ENCODE measurements at regions not wholly inside any gene's neighbourhood (a gene's known extent, or its start where the extent isn't known, plus 50 kb on each side); places are given as distances from the start of the nearest gene placed in this dataset.

DNA sequence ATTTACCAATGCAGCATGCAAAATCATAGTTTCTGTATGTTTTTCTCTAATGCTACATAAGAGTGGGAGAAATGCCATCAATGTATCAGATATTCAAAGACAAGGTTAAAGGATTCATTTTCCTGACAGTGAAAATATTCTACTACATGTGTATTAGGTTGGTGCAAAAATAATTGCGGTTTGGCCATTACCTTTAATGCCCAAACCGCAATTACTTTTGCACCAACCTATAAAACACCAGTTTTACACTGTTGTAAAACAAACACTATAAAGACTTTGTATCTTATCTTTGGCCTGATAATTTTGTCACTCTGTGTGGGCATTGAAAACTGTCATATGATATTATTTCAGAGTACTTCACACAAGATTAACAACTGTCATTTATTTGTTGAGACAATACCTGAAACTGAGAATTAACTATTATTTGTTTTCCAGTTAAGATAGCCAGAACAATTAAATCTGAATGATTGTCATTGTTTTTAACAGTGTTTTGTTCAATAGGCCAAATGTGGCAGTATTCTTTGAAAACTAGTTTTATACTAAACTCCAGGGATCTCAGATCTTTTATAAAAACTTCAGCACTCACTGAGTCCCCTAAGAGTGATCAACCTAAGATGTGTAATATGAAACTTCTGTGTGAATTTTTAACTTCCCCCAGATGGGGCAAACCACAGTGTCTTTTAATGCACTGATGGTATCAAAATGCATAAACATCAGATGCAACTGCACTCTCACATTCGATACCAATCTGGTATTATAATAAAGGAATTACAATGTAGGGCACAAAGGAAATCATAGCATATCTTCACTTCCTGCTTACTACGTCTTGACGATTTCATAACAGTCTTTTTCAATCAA is 53.8 kb upstream of the FBN2 start:
- peaks cover 0 to 9% (median 2%) of the 10 kb centered on the region in 7 donors for H3K9me3 Mint-ChIP-seq
- H3K4me3 Mint-ChIP-seq, result no peak overlapping the region
- Histone ChIP-seq H3K4me3 (ENCODE audit: low read depth, low read length) (no peak overlapping the region), H3K27ac (ENCODE audit: insufficient read depth, low read length, poor library complexity, severe bottlenecking) (no peak overlapping the region), H3K36me3 (ENCODE audit: control insufficient read depth, insufficient read depth, low read length) (no peaks in the 10 kb centered on the region), H3K4me1 (ENCODE audit: control insufficient read depth, insufficient read depth, low read length, poor library complexity, severe bottlenecking) (no peaks in the 10 kb centered on the region), H3K27me3 (ENCODE audit: control insufficient read depth, insufficient read depth, low read length) (no peaks in the 10 kb centered on the region), H3K9me3 (ENCODE audit: control insufficient read depth in 2 of 2, low read length in 2 of 2) (no peaks in the 10 kb centered on the region)
- no peak for DNase-seq
- H3K27me3 Mint-ChIP-seq, result no peaks in the 10 kb centered on the region
- H3K27ac Mint-ChIP-seq, result no peak overlapping the region
- no peaks in the 10 kb centered on the region for H3K36me3 Mint-ChIP-seq
- H3K4me1 Mint-ChIP-seq, result no peaks in the 10 kb centered on the region
- ATAC-seq (ENCODE audit: low read depth in 2 of 2), result no peak

- H3K4me1 ChIP-seq (ENCODE audit: control insufficient read depth, insufficient read depth, low read length, poor library complexity, severe bottlenecking), result no peaks in the 10 kb centered on the region
- no peaks in the 10 kb centered on the region for H3K9me3 ChIP-seq (ENCODE audit: control insufficient read depth in 2 of 2, low read length in 2 of 2)
- no peak for DNase-seq
Measured at GRCh38 chr5:128596071-128596470, 58.0 kb upstream of the FBN2 start.

GRCh38 chr5:128597156-128597555 is 59.1 kb upstream of the FBN2 start:
- H3K4me3 Mint-ChIP-seq, result no peak overlapping the region
- no peaks in the 10 kb centered on the region for H3K4me1 Mint-ChIP-seq
- no peak overlapping the region for H3K4me3 ChIP-seq (ENCODE audit: low read depth, low read length)
- H3K27ac ChIP-seq (ENCODE audit: insufficient read depth, low read length, poor library complexity, severe bottlenecking), result no peak overlapping the region
- H3K36me3 ChIP-seq (ENCODE audit: control insufficient read depth, insufficient read depth, low read length), result no peaks in the 10 kb centered on the region
- no peaks in the 10 kb centered on the region for H3K4me1 ChIP-seq (ENCODE audit: control insufficient read depth, insufficient read depth, low read length, poor library complexity, severe bottlenecking)
- H3K9me3 Mint-ChIP-seq, result peaks cover 2 to 14% (median 5%) of the 10 kb centered on the region in 7 donors
- DNase-seq (no peak), ATAC-seq (ENCODE audit: low read depth in 2 of 2) (no peak)
- H3K27me3 Mint-ChIP-seq, result no peaks in the 10 kb centered on the region
- no peaks in the 10 kb centered on the region for H3K36me3 Mint-ChIP-seq
- H3K27ac Mint-ChIP-seq, result no peak overlapping the region
- H3K9me3 ChIP-seq (ENCODE audit: control insufficient read depth in 2 of 2, low read length in 2 of 2), result no peaks in the 10 kb centered on the region
- H3K27me3 ChIP-seq (ENCODE audit: control insufficient read depth, insufficient read depth, low read length), result no peaks in the 10 kb centered on the region

More at GRCh38 chr5:128596071-128596470, 58.0 kb upstream of the FBN2 start:
- Histone ChIP-seq H3K4me3 (ENCODE audit: low read depth, low read length) (no peak overlapping the region), H3K27ac (ENCODE audit: insufficient read depth, low read length, poor library complexity, severe bottlenecking) (no peak overlapping the region), H3K36me3 (ENCODE audit: control insufficient read depth, insufficient read depth, low read length) (no peaks in the 10 kb centered on the region), H3K27me3 (ENCODE audit: control insufficient read depth, insufficient read depth, low read length) (no peaks in the 10 kb centered on the region)
- no peak overlapping the region for H3K27ac Mint-ChIP-seq
- H3K4me1 Mint-ChIP-seq, result no peaks in the 10 kb centered on the region
- no peaks in the 10 kb centered on the region for H3K36me3 Mint-ChIP-seq
- H3K4me3 Mint-ChIP-seq, result no peak overlapping the region
- H3K9me3 Mint-ChIP-seq, result peaks cover 0 to 9% (median 2%) of the 10 kb centered on the region in 7 donors
- H3K27me3 Mint-ChIP-seq, result no peaks in the 10 kb centered on the region
- ATAC-seq (ENCODE audit: low read depth in 2 of 2), result no peak

DNA sequence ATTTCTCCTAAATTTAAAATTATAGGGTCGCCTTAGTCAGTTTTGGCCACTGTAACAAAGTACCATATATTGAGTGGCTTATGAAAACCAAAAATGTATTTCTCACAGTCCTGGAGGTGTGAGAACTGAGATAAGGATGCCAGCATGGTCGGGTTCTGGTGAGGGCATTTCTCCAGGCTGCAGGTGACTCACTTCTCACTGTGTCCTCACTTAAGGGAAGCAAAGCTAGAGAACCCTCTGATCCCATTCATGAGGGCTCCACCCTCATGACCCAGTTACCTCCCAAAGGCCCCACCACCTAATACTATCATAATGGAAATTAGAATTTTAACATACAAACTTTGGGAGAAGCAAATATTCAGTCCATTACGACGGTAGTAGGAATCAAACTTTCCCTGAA is 75.1 kb upstream of the FBN2 start:
- H3K27me3 ChIP-seq (ENCODE audit: control insufficient read depth, insufficient read depth, low read length), result no peaks in the 10 kb centered on the region
- H3K27ac Mint-ChIP-seq, result no peak overlapping the region
- H3K27me3 Mint-ChIP-seq, result no peaks in the 10 kb centered on the region
- H3K9me3 Mint-ChIP-seq, result peaks cover 7 to 16% (median 10%) of the 10 kb centered on the region in 7 donors
- no peaks in the 10 kb centered on the region for H3K4me1 Mint-ChIP-seq
- no peak overlapping the region for H3K27ac ChIP-seq (ENCODE audit: insufficient read depth, low read length, poor library complexity, severe bottlenecking)
- no peak overlapping the region for H3K4me3 ChIP-seq (ENCODE audit: low read depth, low read length)
- DNase-seq, result no peak
- H3K36me3 ChIP-seq (ENCODE audit: control insufficient read depth, insufficient read depth, low read length), result no peaks in the 10 kb centered on the region
- no peaks in the 10 kb centered on the region for H3K4me1 ChIP-seq (ENCODE audit: control insufficient read depth, insufficient read depth, low read length, poor library complexity, severe bottlenecking)
- H3K4me3 Mint-ChIP-seq, result no peak overlapping the region
- no peak for ATAC-seq (ENCODE audit: low read depth in 2 of 2)
- peaks cover 3% of the 10 kb centered on the region for H3K36me3 Mint-ChIP-seq
- peaks cover 0 to 3% of the 10 kb centered on the region in 2 experiments for H3K9me3 ChIP-seq (ENCODE audit: control insufficient read depth in 2 of 2, low read length in 2 of 2)

DNA sequence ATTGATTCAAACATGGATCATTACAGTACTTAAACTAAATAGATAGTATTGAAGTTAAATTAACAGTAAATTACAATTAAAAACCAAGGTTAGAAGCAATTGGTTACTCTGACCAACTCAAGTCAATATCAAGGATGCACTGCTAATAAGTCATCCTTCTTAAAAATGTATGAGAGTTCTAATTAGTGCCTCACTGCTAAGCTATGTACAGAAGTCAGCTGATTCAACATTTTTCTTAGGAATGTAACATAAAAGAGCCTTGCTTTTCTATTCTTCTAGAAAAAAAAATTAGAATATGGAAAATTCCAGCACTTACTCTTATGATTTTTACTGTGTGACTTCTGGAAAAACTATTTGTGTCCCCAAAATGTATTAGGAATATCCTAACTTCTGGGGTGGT is 75.7 kb upstream of the FBN2 start:
- Mint-ChIP-seq H3K4me1 (no peaks in the 10 kb centered on the region), H3K36me3 (peaks cover 3% of the 10 kb centered on the region), H3K9me3 (peaks cover 5 to 15% (median 9%) of the 10 kb centered on the region in 7 donors), H3K27me3 (no peaks in the 10 kb centered on the region), H3K27ac (no peak overlapping the region), H3K4me3 (no peak overlapping the region)
- Histone ChIP-seq H3K27me3 (ENCODE audit: control insufficient read depth, insufficient read depth, low read length) (no peaks in the 10 kb centered on the region), H3K9me3 (ENCODE audit: control insufficient read depth in 2 of 2, low read length in 2 of 2) (peaks cover 0 to 3% of the 10 kb centered on the region in 2 experiments), H3K4me1 (ENCODE audit: control insufficient read depth, insufficient read depth, low read length, poor library complexity, severe bottlenecking) (no peaks in the 10 kb centered on the region), H3K36me3 (ENCODE audit: control insufficient read depth, insufficient read depth, low read length) (no peaks in the 10 kb centered on the region), H3K4me3 (ENCODE audit: low read depth, low read length) (no peak overlapping the region), H3K27ac (ENCODE audit: insufficient read depth, low read length, poor library complexity, severe bottlenecking) (no peak overlapping the region)
- no peak for ATAC-seq (ENCODE audit: low read depth in 2 of 2)
- DNase-seq, result no peak

- no peaks in the 10 kb centered on the region for H3K4me1 Mint-ChIP-seq
- H3K9me3 ChIP-seq (ENCODE audit: control insufficient read depth in 2 of 2, low read length in 2 of 2), result no peaks in the 10 kb centered on the region
- H3K4me3 ChIP-seq (ENCODE audit: low read depth, low read length), result no peak overlapping the region
- no peak overlapping the region for H3K27ac ChIP-seq (ENCODE audit: insufficient read depth, low read length, poor library complexity, severe bottlenecking)
- DNase-seq (no peak), ATAC-seq (ENCODE audit: low read depth in 2 of 2) (no peak)
- H3K27me3 Mint-ChIP-seq, result no peaks in the 10 kb centered on the region
- H3K27ac Mint-ChIP-seq, result no peak overlapping the region
- H3K36me3 ChIP-seq (ENCODE audit: control insufficient read depth, insufficient read depth, low read length), result no peaks in the 10 kb centered on the region
- no peak overlapping the region for H3K4me3 Mint-ChIP-seq
- peaks cover 0 to 7% (median 4%) of the 10 kb centered on the region in 7 donors for H3K9me3 Mint-ChIP-seq
- H3K36me3 Mint-ChIP-seq, result no peaks in the 10 kb centered on the region
- H3K27me3 ChIP-seq (ENCODE audit: control insufficient read depth, insufficient read depth, low read length), result no peaks in the 10 kb centered on the region
- no peaks in the 10 kb centered on the region for H3K4me1 ChIP-seq (ENCODE audit: control insufficient read depth, insufficient read depth, low read length, poor library complexity, severe bottlenecking)
Measured at GRCh38 chr5:128615578-128615977, 77.5 kb upstream of the FBN2 start.

DNA sequence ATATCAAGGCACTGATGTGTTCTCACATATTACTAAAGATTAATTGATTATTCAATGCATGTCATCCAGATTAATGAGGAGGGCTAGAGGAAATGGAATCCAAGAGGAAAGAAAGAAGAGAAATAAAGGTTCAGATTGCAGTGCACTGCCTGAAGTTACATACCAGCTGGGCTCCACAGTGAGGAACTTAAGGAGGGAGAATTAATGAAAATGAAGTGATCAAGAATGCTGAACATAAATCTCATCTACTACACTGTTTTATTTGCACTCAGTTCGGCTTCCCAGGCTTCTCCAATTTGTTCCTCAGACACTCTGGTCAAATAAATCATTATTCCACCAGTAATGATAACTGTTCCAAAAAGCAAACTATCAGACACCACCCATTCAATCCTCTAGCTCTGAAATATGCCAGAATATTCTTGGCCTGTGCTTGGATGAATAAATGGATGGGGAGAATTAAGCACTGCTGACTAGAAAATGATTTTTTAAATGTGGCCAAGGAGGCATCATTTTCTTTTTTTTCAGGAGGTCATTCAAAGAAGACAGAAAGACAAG is 88.6 kb upstream of the FBN2 start:
- Mint-ChIP-seq H3K4me1 (no peaks in the 10 kb centered on the region), H3K27me3 (no peaks in the 10 kb centered on the region), H3K9me3 (peaks cover 0 to 6% (median 2%) of the 10 kb centered on the region in 7 donors), H3K4me3 (no peak overlapping the region), H3K36me3 (no peaks in the 10 kb centered on the region), H3K27ac (peak overlapping the region in 1 of 3 donors; percentile 35)
- Histone ChIP-seq H3K9me3 (ENCODE audit: control insufficient read depth in 2 of 2, low read length in 2 of 2) (no peaks in the 10 kb centered on the region), H3K4me1 (ENCODE audit: control insufficient read depth, insufficient read depth, low read length, poor library complexity, severe bottlenecking) (no peaks in the 10 kb centered on the region), H3K4me3 (ENCODE audit: low read depth, low read length) (no peak overlapping the region), H3K27ac (ENCODE audit: insufficient read depth, low read length, poor library complexity, severe bottlenecking) (no peak overlapping the region), H3K36me3 (ENCODE audit: control insufficient read depth, insufficient read depth, low read length) (no peaks in the 10 kb centered on the region), H3K27me3 (ENCODE audit: control insufficient read depth, insufficient read depth, low read length) (no peaks in the 10 kb centered on the region)
- no peak for ATAC-seq (ENCODE audit: low read depth in 2 of 2)
- DNase-seq, result no peak

GRCh38 chr5:128627939-128628338 is 89.9 kb upstream of the FBN2 start:
- Histone ChIP-seq H3K4me3 (ENCODE audit: low read depth, low read length) (no peak overlapping the region), H3K4me1 (ENCODE audit: control insufficient read depth, insufficient read depth, low read length, poor library complexity, severe bottlenecking) (no peaks in the 10 kb centered on the region), H3K9me3 (ENCODE audit: control insufficient read depth in 2 of 2, low read length in 2 of 2) (no peaks in the 10 kb centered on the region), H3K27ac (ENCODE audit: insufficient read depth, low read length, poor library complexity, severe bottlenecking) (no peak overlapping the region), H3K27me3 (ENCODE audit: control insufficient read depth, insufficient read depth, low read length) (no peaks in the 10 kb centered on the region), H3K36me3 (ENCODE audit: control insufficient read depth, insufficient read depth, low read length) (no peaks in the 10 kb centered on the region)
- Mint-ChIP-seq H3K9me3 (peaks cover 0 to 4% (median 2%) of the 10 kb centered on the region in 7 donors), H3K4me1 (no peaks in the 10 kb centered on the region), H3K4me3 (no peak overlapping the region), H3K36me3 (no peaks in the 10 kb centered on the region), H3K27ac (no peak overlapping the region), H3K27me3 (no peaks in the 10 kb centered on the region)
- DNase-seq (no peak), ATAC-seq (ENCODE audit: low read depth in 2 of 2) (no peak)

Measured in CD4-positive, CD25-positive, alpha-beta regulatory T cell (primary cell).